ENCODE measurements at regions not wholly inside any gene's neighbourhood (a gene's known extent, or its start where the extent isn't known, plus 50 kb on each side); places are given as distances from the start of the nearest gene placed in this dataset.

DNA sequence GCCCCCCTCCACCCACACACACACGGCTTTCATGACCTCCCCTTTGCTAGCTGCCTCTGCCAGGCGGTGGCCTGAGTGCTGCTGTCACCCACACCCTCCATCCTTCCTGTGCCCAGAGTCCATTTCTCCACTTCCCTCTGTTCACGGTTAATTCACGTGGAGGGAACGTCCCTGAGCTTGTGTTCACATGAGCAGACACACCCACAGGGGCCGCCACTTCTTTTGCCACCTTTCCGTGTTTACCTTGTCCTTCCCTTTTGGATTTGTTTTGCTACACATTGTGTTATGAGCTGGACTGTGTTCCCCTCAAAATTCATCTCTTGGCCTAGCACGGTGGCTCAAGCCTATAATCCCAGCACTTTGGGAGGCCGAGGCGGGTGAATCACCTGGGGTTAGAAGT, 128.0 kb downstream of the ETS2 start:
- DNase-seq (ENCODE audit: low read depth, low spot score) = no peak

DNA sequence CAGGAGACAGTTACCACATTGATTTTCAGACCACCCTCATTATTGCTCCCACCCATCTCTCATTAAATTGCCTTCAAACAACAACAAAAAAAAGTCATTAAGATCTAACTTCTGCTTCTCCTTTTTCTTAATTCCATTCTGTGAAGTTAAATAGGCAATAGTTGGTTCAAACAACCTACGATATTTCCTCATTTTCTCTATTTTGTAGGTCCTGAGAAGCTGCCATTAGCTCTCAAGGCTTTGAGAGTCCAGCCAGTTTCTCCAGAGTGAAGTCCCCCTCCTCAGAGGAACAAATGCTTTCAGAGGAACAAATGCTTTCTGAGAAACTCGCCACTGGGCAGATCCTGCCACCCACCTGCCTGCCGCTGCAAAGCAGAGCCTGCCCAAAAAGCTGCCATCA, 125.6 kb downstream of the ETS2 start:
- no peak for DNase-seq (ENCODE audit: low read depth, low spot score)

DNA sequence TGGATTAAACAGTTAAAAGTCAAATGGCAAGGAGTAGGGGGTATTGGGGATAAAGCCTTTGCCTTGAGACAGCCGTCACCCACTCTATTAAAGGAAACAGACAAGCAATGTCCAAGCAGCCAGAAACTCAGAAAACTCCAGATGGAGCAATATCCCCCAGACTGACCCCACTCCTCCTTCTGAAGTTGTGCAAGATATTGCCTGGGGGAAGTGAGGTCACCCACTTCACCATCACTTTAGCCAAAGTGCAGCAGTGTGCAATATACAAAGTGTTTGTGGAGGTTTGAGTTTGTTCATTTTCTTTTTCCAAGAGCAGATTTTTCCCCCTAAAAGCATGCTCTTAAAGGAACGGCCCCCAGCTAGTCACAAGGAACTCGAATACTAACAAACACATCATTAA, 125.1 kb downstream of the ETS2 start:
- no peak for DNase-seq (ENCODE audit: low read depth, low spot score)

- no peak for DNase-seq (ENCODE audit: low read depth, low spot score)
Measured at GRCh38 chr21:38930066-38930465, 124.3 kb downstream of the ETS2 start.

DNA sequence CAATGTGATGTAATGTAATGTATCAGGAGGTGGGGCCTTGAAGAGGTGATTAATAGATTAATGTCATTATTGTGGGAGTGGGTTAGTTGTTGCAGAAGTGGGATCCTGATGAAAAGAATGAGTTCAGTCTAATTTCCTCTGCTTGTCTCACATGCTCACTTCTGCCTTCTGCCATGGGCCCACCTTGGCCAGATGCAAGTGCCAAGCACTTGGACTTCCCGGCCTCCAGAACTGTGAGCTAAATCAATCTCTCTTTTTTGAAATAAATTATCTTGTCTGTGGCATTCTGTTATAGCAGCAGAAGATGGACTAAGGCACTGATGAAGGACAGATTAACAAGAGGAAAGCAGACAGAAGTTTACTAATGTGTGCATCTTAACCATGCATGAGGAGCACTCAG, 123.9 kb downstream of the ETS2 start:
- DNase-seq (ENCODE audit: low read depth, low spot score) = no peak

DNA sequence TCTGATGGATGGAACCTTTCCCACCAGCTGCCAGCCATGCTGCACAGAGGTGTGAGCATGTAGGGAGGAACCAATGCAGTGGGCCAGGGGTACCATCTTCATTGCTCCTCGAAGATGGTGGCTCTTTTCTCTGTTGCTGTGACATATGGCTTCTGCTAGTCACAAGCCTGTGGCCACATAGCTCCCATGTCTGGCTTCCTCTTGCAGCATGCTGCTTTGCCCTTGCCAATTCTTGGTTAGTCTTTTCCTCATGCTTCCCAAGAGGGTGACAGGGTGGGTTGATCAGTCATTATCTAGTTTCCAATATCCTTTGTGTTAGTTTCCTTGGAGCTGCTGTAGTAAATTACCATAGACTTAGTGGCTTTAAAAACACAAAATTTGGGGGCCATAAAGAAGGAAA, 123.4 kb downstream of the ETS2 start:
- no peak for DNase-seq (ENCODE audit: low read depth, low spot score)

GRCh38 chr21:38927776-38928175, 122.0 kb downstream of the ETS2 start:
- no peak for DNase-seq (ENCODE audit: low read depth, low spot score)

DNA sequence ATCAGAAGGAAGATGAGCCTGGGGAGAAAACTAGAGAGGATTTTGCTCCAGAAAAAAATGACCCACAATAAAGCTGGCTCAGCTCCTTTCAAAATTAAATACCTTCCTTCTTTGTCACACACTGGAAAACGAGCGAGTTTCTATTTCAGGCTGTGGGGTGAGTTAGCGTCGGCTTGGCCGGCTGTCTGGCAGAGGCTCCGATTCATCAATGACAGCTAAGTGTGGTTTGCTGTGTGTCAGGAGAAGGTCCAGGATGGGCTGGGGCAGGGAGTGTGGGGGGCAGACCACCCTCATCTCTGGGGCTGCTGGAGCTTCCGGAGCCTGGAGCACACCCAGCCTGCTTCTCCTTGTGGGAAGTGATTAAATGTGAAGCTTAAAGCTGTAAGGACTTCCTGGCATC, 120.2 kb downstream of the ETS2 start:
- no peak for DNase-seq (ENCODE audit: low read depth, low spot score)

DNA sequence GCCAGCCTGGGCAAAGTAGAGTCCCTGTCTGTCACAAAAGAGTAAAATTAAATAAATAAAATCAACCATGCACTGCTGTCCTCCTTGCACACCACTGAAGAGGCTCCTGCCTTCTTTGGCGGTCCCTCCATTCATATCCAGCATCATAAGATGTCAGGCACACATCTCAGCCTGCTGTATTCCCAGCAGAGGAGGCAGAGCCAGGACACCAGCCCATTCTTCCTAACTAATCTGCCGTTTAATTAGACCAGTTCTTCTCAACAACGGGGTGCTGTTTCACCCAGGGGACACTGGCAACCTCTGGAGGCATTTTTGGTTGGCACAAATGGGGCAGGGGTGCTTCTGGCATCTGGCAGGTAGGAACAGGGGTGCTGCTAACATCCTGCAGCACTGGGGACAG, 119.7 kb downstream of the ETS2 start:
- DNase-seq (ENCODE audit: low read depth, low spot score) = no peak

GRCh38 chr21:38924954-38925353, 119.2 kb downstream of the ETS2 start:
- no peak for DNase-seq (ENCODE audit: low read depth, low spot score)

DNA sequence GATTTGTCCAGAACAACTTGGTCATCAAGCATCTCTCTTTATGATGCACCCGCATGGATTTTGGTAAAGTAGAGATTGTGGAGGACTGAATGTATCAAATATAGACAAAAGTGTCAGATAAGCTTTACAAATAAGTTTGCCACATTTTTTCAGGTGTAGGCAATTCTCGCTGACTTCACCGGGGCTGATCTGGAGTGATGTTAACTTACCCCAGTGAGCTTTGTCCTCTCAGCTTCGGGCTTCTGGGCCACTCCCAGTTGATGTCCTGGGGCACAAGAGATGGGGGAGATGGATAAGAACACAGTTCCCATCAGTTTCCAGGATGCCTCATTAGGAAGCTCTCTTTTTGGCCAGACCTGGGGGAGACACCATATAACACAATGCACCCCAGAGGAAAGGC, 117.7 kb downstream of the ETS2 start:
- DNase-seq (ENCODE audit: low read depth, low spot score) = no peak

- DNase-seq (ENCODE audit: low read depth, low spot score) = no peak
Measured at GRCh38 chr21:38922474-38923235, 116.9 kb downstream of the ETS2 start.

DNA sequence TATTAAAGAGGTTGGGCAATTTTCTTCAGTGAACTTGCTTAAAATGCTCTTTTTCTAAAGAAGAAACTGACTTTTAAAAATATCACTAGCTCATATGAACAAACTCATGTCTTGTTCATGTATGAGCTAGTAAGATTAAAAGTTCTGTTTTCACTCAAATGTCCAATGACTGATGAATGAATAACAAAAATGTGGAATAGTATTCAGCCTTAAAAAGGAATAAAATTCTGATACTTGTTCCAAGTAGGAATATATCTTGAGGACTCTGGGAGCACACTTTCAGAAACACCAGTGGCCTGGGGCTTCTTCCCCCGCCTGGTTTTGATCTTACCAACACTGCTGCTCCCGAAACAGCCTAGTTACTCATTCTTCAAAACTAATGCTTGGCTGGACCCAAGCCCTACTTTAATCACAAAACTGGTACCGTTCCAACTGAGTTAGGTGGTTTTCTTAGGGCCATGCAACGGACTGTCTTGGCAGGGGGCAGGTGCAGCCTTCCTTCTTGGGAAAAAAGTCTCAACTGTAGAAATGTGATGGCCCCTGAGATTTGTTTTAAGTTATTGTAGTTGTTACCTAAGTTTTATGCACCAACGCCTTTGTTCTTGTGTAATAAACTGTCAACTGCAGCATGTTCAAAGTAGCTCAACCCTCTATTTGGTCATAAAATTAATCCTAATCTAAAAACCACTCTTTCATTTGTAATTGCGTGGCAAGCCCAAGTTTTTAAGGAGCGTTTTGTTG, 116.0 kb downstream of the ETS2 start:
- no peak for DNase-seq (ENCODE audit: low read depth, low spot score)

DNA sequence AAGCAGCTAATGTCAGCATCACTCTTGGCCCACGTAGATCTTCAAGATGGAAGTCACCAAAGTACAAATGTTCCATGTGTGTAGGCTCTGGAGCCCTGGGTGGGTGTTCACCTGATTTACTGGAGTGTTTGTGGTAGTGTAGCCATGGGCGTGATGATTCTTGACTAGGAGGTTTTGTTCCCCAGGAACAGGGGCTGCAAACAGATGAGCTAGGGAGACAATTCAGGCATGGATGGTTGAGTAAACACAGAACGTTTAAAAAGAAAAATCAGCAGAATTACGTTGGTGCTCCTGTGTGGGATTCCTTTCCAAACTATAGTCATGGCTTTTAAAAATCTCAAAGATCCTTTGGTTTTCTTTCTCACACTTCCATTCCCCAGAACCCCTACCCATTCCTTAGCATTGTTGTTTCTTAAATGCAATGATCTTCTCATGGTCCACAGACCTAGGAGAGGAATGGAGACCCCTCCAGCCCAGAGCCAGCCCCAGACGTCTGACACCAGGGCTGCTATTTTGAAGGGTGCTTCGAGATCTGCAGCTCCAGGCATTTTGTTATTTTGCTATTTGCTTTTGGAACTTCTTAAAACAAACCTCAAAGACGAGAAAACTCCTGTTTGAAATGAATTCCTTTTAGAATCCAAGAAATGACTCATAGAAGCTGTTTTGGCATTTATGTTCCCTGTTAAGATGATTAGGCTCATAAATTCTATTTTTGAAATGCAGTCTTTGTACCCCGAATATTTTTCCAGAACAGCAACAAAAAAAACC, 115.1 kb downstream of the ETS2 start:
- no peak for DNase-seq (ENCODE audit: low read depth, low spot score)

- DNase-seq (ENCODE audit: low read depth, low spot score) = no peak
Measured at GRCh38 chr21:38918607-38919346, 113.0 kb downstream of the ETS2 start.

DNA sequence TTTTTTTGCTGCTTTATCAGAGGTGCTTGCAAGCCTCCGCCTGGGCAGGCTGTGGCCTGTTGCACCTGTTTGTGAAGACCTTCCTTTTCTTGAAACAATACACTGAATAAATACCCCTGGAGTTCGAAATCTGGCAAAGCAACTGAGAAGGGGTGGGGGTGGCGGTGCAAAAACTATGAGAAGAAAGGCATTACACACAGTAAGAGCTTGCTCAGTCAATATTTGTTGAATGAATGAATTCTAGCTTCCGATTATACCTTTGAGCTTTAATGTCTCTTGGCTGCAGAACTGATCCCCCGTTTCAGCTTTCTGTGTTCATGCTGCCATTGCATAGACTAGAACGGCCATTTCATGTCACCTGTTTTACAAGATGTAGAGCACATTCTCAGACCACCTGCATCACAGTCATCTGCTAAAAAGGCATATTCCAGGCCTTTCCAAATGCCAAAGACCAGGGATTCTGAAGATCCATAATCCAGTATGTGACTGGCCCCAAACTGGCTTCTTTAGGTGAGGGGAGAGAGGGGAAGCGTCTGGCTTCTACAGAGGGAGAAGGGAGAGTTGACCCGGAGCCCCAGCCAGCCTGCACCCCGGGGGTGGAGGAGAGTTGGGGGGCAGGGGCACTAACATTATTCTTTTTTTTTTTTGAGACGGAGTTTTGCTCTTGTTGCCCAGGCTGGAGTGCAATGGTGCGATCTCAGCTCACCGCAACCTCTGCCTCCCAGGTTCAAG, 111.5 kb downstream of the ETS2 start:
- DNase-seq (ENCODE audit: low read depth, low spot score) = no peak

DNA sequence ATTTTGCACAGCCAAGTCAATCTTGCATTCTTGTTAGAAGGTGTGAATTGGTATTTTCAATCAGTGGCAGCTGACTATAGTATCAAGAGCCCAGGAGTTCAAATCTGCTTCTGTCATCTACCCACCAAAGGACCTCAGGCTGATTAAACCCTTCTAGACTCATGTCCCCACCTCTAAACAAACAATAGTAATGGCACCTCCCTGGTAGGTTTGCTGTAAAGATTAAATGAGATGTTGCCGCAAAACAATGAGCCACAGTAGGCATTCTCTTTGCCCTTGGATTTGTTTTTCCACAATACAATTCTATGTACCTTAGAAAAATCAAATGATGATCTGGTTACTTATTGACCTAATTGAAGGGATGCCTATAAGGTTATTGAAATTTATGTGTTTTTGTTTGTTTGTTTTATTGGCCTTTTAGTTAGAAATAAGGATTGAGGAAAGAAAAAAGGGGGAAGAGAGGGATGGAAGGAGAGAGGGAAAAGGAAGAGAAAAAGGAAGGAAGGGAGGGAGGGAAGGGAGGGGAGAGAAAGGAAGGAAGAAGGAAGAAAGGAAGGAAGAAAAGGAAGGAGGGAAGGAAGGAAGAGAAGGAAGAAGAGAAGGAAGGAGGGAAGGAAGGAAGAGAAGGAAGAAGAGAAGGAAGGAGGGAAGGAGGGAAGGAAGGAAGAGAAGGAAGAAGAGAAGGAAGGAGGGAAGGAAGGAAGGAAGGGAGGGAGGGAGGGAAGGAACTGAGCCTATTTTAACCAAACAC, 110.7 kb downstream of the ETS2 start:
- DNase-seq (ENCODE audit: low read depth, low spot score) = no peak

- DNase-seq (ENCODE audit: low read depth, low spot score) = no peak
Measured at GRCh38 chr21:38915546-38915945, 109.8 kb downstream of the ETS2 start.

DNA sequence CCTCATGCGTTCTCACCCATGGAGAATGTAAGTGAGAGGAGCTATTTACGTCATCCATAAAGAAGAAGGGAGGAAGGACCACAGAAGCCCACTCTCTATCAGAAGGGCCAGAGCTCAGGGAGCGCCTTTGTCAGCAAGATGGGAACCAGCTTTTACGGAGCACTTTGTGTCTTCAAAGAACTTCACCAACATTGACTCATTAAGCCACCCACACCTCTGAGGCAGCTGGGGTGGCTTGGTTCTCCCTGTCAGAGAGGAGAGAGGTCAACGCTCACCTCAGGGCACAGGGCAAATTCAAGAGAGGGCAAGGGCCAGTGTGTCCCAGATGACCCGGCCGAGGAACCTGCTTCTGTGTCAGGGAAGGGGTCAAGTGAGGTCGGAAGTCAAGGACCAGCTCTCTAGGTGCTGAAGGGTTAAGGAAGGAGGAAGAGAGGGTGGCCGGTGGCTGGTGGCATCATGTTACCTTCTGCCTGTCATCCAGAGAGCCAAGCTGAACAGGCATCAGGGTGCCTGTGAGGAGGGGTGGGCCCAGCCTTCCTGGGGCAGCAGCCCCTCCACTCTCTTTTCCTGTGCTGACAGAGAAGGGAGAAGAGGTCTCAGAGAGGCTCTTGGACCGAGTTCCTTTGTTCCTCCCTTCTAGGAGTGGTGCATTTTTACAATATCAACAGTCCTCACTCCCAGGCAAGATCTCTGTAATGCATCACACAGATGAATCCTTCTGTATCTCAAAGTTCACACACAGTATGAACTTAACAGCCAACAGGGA, 109.0 kb downstream of the ETS2 start:
- no peak for DNase-seq (ENCODE audit: low read depth, low spot score)
